NCI-H2227 treated with DMSO at 0.1 percent for 48 hours (cell line): ENCODE measurements at regions not wholly inside any gene's neighbourhood (a gene's known extent, or its start where the extent isn't known, plus 50 kb on each side); places are given as distances from the start of the nearest gene placed in this dataset.

Experiments
- DNase-seq: peaks from one replicate; lab custom pipeline; 2025; lab: John Stamatoyannopoulos, UW

DNA sequence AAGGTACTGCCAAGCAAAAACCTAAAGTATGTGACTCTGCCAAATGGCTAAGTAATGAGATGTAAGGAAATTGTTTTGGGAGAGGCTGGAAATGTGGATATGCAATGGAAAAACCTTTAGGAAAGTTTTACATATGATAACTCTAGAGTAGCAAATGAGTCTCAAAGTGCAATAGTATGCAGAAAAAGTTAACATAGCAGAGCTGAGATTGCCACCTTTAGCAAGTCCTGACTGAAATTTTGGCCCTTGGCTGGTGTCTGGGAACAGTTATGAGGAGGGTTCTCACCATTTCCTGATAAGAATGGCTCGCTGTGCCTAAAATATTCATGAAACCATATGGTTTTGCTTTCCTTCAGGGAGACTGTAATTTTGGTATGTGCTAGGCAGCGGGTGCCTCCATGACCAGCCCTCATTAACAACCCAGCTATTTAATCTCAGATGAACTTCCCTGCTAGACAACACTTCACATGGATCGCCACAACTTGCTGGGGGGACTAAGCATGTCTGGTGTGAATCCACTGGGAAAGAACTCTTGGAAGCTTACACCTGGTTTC lies 72.3 kb upstream of the ERBB4 start:
- no peak for DNase-seq

DNA sequence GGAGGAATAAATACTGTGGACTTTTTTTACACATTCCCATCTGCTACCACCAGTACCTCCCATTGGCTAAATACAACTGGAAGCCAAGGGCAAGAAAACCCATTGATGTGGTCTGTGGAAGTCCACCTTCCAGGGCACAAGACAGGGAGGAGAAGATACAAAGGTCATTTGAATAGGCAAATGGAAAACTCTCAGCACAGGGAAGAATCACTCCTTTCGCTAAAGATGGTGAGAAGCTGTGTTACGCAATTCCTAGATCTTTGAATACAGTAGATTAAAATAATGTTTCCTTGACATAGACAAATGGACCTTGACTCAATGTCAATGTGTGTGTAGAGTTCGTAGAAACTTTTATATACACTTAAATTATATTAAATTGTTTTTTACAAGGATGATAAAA lies 70.9 kb upstream of the ERBB4 start:
- no peak for DNase-seq

DNA sequence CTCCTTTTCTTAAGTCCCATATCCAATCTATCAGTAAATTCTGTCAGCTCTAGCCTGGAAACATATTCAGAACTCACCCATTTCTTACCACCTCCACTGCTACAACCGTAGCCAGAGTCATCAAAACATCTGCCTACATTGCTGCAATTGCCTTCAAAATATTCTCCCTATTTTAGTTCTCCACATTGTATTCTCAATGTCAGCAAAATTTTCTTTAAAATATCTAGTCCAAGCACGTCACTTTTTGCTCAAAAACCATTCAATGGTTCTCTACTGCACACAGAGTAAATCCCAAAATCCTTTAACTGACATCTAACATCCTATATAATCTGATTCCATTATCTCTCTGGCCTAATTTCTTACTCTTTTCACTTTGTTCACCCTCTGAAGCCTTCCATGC lies 68.5 kb upstream of the ERBB4 start:
- no peak for DNase-seq

DNA sequence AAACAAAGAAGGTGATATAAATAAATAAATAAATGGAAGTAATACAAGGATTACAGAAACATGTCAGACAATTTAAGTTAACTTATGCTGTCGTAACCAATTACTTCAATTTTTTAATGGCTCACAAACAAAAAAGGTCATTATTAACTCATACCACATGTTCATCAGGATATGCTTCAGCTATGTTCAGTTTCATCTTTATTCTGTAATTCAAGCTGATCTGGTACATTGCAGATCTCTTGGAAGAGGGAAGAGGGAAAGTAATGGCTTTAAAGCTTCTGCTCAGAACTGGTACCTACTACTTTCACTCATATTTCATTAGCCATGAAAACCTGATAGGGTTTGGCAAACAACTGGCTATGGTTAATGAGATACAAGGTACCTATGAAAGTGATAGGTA lies 67.6 kb upstream of the ERBB4 start:
- DNase-seq, result no peak

DNA sequence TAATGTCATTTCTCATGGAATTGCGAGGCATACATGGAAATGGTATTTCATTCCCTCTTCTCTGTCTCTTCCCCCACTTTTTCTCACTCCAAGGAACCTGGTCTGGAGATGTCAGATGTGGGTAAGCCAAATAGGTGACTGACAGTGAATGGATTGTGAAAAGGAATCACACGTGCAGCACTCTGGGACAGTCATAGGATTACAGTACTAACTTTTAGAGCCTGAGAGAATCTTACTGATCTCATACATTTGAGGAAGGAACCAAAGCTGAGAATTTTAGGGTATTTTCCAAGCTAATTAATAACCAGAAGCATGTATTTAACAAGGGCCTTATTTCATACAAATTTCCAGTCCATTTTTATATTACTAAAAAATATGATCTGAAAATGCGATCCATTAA lies 58.1 kb upstream of the ERBB4 start:
- no peak for DNase-seq

DNA sequence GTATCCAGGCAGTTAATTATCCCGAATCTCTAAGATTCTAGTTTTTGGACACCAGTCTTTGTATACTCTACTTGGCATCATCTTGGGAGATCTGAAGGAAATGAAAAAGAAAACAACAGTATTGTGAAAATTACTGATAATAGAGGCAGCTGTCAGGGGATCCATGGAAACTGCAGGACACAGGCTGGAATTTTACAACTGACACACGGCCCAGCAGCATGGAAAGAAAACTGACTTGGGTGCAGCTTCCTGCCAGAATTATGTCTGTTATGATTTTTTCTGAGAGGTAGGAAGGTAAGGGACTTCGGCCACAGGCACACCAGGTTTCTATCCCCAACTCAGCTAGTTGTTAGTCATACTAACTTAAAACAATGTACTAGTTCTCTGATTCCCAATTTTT lies 57.7 kb upstream of the ERBB4 start:
- DNase-seq, result no peak

DNA sequence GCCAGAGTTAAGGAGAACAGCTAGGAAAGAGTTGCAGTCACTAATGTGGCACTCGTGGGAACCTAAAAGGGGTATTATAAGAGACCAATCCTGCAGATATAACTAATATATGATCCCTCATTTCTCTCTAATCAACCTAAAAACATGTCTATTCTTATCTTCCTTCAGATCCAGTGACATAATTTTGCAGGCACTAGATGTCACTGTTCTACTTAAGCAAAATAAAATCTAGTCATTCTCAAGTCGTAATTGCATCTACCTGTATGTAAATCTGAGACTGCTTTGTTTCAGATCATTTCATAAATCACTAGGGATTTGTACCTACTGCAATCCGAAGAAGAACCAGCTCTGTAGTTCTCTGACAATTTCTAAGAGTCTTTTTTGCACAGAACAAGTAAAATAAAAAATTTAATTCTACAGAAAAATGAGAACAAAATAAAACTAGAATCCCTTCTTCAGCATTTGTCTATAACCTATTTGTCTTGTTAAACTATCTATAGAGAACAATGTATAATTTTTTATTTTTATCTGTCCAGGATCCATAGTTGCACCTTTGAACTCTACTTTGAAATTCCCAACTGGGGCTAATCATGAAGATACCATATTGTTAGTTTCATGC lies 56.5 kb upstream of the ERBB4 start:
- no peak for DNase-seq

DNA sequence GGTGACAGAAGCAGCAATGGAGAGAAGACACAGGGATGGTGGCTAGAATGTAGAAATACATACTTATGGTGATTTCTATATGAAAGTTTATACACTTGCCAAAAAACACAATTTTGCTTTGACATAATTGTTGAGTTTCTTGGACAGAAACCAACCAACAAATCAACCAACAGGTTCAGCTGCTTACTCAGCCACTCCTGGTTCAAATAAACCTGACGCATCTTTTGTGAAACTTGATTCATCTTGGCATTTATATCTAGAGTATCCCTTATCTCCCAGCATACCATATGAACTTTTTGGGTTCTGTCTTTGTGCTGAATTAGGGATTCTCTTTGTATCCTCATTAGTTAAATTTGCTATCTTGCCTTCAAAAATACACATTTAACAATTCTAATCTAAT lies 54.1 kb upstream of the ERBB4 start:
- no peak for DNase-seq
